ENCODE measurements at regions not wholly inside any gene's neighbourhood (a gene's known extent, or its start where the extent isn't known, plus 50 kb on each side); places are given as distances from the start of the nearest gene placed in this dataset.
"Not testable (repeated sequence)": the region's sequence is repeated elsewhere in the genome, so short reads cannot be mapped to it uniquely, and the experiment has no call there.

DNA sequence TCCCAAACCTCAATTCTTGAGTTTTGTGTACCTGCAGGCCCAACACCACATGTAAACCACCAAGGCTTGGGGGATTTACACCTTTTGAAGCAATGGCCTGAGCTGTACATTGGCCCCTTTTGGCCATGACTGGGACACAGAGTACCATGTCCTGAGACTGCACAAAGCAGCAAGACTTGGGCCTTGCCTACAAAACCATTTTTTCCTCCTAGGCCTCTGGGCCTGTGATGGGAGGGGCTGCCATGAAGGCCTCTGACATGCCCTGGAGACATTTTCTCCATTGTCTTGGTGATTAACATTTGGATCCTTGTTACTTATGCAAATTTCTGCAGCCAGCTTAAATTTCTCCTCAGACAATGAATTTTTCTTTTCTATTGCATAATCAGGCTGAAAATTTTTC is 455.9 kb upstream of the NR3C2 start:
- CTCF ChIA-PET, POLR2A ChIA-PET: not testable (repeated sequence)

DNA sequence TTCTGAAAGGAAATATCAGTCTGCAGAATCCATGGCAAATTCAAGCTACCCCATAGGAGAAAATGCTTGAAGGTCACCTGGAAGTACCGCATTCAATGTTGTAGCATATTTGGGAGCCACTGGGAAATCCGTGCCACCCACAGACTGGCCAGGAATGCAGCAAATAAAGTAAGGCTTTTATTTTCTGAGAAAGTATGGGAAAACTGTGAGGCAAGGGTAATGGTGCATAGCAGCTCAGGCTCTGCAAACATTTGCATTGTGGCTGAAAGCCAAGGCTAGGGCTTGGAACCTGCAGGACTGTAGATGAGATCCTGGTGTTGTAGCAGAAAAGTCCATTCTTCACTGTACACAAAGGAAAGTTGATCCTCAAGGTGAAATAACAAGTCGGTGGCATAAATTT is 450.9 kb upstream of the NR3C2 start:
- CTCF ChIA-PET: no interaction called here
- POLR2A ChIA-PET: no interaction called here

DNA sequence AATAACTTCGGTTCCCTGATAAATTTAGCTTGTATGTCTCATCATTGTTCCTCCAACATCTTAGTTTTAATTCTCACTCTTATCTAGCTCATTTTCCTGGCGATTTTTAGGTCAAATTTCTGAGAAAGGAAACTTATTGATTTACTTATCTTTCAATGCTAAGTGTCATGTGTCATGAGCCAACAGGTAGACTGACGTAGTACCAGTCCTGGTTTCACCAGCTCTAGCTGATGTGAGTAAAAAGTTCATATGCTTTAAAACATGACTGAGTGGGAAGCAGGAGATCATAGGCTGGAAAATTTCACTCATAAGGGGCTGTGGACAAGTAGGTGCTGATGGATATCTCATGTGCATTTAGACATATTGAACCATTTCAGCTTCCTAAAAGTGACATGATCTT is 441.7 kb upstream of the NR3C2 start:
- ChIA-PET CTCF (no interaction called here), POLR2A (no interaction called here)

DNA sequence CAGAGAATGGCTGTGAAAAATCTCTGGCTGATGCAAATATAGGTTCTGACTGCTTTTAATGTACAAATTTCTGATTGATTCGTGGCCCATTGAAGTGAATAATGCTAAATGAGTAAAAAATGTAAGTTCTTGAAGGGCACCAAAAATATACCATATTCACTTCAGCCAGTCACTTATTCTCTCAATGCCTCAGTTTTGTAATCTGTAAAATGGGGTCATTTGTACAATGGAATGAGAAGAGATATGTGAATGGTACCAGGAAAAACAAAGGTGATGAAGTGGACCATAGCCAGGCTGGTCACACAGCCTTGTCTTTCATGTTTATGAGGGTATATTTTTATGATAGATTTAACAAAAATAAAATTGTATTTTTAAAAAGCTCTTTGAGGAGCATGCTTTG is 441.2 kb upstream of the NR3C2 start:
- POLR2A ChIA-PET: no interaction called here
- CTCF ChIA-PET: no interaction called here

DNA sequence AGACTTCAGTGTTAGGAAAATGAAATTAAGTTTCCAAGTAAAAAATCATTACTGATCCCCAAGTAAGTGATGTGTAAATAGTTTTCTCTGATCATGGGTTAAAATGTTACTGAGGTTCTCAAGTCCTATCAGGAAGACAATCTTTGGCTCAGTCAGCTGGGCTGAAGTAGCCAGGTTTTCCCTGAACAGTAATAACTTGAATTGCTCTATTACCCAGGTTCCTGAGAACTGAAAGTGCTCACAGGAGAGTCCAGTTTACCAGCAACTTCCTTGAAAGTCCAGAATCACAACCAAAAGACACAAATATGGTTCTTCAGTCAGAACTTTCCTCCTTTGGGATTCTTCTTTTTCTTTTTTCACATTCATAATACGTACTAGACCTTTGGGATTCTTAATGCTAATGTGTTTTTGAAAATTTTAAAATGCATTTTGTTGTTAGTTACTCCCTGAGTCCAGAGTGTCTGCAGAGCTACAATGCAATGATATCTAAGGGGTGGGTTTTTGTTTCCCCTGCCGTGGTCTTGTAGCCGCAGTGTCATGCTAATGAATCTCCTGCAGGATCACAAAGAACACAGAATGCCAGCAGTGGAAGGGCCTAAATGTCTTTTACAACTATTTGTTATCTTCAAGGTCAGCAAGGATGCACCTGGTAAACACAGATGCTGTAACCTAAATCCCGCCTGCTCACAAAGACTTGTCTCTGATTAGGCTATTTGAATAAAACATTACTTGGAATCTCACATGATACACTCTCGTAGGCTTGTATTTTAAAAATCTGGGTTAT is 439.8 kb upstream of the NR3C2 start:
- ChIA-PET CTCF (no interaction called here), POLR2A (no interaction called here)

DNA sequence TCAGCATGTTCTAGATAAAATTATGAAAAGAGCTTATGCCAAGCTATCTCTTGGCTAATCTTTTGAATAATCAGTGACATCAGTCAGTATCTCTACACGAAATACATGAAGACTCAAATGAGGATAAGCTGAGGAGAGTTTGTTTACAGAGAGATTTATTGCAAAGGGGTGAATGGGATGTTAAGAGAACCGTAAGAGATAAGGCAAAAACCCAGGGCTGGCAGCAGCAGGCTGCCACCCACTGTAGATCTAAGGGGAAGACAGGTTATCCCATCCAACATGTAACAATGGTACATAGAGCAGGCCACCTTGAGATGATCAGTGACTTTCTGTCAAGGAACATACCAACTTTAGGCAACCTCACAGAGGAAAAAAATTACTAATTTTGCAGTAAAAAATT is 432.1 kb upstream of the NR3C2 start:
- POLR2A ChIA-PET: no interaction called here
- CTCF ChIA-PET: interaction anchor here (0.6 to 0.7 kb wide), 2 partner anchors 775 to 909 kb away, joined by 3 to 4 read pairs; no protein-coding TSS in a partner anchor

DNA sequence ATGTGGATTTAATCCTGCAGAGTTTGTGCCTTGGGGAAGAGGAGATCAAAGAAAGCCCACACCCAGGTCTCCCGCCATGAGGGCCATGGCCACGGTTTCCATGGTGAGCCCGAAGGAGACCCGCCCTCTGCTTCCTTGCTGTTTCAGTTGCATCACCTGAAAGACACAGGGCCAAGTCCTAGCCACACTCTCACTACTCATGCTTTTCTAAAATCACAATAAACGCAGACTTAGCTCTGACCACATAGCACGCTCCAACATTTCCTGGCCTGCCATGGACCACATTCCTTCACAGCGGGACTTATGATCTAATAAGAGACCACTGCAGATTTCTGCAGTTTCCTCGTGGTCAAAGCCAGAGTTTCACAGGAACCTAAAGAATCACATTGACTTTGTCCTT is 426.0 kb upstream of the NR3C2 start:
- ChIA-PET CTCF (no interaction called here), POLR2A (no interaction called here)

DNA sequence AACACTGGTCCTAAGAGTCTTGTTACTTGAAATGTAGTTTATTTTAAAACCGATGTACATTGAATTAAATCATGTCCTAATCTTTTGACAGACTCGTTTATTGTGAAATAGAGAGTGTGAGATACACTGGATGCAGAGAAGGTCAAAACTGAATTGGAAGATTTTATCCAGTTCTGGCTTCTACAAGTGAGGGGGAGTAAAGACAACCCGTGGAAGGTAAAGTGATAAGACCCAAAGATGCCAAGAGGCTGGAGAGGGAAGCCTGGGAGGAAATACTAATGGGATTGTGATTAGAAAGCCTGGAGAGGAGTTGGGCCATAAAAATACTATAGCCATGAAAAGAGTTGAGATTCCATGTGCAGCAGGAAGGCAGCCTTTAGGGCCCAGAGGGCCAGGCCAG is 424.5 kb upstream of the NR3C2 start:
- ChIA-PET CTCF (no interaction called here), POLR2A (no interaction called here)

DNA sequence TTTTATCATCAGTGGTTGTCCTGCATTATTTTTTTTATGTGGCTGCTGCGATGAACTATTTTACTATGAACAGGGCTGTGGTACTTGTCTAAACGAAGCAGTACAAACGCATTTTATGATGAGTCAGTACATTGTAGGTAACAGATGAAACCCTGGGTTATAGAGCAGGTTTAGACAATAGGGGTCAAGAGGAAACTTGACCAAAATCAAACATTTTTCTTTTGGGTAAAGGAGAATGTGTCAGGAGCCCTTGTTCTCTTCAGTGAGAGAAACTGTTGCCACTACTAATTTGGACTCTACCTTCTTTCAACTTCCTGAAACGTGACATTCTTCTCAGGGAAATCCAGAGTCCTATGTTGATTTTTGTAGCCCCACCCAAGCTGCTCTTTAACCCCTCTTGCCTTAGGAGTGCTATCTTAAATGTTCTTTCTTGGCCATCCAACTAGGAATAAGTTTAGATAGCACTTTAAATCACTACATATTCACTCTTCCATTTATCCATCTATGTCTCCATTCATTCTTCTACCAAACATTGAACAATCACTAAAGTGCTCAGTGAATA is 415.8 kb upstream of the NR3C2 start:
- ChIA-PET CTCF (no interaction called here), POLR2A (no interaction called here)

DNA sequence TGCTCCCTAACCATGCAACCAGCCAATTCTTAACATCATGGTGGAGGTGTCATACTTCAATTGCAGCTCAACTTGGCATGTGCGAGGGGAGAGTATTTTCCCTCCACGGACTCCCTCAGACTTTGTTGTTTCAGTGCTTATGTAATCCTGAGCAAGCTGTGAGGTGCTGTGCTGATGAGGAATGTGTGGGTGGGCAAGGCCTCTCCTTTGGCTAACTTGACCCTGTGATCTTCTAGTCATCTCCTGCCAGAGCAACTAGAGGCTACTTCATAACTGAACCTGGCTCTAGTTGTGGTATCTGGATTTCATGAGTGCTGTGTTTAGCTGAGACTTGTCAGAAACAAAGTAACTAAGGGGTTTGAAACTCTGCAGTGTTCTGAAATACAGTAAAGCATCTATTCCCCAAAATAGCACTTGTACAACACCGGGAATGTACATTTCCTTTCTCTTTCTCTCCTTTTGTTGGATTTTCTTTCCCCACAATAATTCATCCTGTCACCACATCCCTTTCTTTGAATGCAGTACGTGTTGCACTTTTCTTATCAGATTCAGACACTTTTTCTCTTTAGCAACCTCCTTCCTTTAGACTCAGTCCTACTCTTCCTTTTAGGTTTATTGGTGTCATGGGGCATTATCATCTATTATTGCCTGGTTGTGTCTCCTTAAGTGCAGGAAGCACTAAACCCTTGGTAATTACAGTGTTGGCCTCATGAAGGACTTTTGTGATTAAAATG is 415.2 kb upstream of the NR3C2 start:
- POLR2A ChIA-PET: no interaction called here
- CTCF ChIA-PET: no interaction called here

DNA sequence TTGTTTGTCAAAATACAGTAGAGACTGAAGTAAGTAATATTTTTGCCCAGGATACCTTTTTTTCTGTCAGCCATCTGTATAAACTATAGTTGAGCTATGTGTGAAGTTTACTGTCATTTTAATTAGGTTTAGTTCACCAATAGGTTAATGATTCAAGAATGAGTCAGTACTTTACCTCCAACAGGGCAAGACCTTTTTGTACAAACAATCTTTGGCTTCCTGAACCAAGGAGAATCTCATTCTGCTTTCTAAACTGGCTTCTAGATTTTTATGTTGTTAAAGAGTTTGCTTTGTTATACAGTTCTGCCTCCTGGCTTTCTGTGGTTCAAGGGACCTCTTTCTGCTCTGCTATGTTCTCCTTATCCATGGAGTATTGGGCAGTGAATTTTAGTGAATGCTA is 412.0 kb upstream of the NR3C2 start:
- ChIA-PET CTCF (no interaction called here), POLR2A (no interaction called here)

DNA sequence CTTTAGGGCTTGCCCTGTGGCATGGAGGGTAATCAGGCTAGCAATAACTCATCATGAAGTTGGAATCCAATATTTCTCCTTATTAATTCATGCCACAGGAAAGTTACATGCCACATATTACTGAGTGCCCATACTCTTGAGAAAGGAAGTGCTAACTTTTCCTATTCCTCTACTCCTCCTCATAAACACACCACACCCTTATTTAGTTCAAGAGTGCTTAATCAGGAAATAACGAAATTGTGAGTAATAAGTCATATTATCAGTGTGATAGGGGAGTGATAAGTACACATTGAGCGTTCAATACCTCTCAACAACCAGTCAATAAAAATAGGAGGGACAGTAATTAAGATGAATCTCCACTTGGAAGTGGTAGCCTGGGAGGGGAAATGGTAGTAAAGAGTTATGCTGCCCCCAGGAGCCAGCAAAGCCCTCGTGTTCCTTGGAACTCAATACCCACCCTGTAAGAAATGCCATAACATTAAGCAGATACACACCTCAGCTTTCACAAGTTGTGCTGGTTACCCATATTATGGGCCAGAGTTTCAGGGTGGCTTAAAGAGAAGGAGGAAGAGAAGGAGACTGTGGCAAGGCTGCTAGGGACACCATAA is 410.0 kb upstream of the NR3C2 start:
- POLR2A ChIA-PET: no interaction called here
- CTCF ChIA-PET: no interaction called here

DNA sequence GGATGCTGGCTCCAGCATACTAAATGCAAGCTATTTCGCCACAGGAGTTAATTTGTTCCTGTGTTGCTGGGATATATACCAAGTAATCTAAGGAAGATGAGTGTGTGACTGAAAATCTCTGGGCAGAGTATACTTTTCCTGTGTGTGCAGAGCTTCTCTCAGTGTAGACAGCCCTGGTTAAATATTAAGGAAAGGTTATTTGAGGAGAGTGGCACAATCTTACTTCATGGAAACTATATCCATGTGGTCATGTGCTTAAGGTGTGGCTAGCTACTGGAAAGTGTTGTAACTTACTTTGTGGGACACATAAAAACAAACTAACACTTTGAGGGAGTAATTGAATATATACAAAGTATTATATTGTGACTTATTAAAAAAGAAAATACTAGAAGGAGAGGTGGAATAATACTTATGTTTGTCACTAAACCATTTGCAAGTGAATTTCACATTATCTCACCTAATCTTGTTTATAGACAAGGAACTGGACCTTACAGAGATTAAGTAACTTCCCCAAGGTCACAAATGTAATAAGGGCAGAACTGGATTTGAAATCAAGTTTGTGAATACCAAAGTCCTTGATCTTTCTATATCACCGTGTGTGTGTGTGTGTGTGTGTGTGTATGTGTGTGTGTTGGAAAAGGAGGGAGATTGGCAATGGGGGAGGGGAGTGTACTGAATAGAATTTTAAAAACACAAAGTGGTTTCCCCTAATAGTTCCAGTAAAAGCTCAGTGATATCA is 408.2 kb upstream of the NR3C2 start:
- CTCF ChIA-PET: no interaction called here
- POLR2A ChIA-PET: no interaction called here

DNA sequence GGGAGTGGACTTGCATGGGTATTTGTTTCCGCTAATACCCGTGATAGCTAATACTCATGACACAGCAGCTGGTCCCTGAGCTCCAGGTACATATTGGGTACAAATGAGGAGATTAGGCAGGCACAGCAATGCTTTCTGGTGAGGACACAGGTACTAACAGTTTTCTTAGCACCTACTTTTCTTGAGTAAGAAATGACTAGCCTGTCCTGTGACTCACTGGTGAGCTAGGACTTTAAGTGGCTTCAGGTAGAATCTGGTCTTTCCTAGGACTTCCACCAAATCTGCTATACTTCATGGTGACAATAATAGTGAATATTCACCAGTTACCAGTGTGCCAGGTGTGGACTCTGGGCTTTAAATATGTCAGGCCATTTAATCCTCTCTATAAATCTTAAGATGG is 407.4 kb upstream of the NR3C2 start:
- POLR2A ChIA-PET: no interaction called here
- CTCF ChIA-PET: no interaction called here

DNA sequence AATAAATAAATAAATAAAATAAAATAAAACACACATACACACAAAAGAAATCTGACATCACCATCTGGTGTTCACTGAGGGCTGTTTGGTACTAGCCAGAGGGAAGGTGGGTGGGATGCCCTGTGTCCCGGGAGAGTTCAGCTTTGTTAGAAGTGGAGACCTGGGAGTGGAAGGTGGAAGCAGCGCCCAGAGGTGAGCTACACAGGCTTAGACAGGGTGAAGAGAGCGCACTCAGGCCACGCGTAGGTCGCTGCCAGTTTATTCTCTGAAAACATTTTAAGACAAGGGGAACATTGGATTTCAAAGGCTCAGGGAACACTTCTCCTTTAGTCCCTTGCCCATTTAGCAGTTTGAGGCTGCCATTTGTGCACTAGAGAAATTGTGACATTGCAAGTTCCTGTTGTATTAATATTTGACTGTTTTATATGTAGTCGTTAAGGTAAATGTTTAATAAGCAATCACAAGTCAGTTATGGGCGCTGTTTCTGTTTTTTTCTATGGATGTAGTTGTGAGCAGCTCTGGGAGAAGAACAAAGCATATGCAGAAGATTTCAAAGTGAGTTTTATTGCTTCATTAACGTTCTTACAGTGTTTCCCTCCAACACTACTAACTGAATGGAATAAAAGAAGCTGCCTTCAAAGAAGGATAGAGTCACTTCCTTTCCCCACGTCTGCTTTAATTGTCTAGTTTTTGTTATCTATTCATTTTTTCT is 405.5 kb upstream of the NR3C2 start:
- POLR2A ChIA-PET: no interaction called here
- CTCF ChIA-PET: no interaction called here

DNA sequence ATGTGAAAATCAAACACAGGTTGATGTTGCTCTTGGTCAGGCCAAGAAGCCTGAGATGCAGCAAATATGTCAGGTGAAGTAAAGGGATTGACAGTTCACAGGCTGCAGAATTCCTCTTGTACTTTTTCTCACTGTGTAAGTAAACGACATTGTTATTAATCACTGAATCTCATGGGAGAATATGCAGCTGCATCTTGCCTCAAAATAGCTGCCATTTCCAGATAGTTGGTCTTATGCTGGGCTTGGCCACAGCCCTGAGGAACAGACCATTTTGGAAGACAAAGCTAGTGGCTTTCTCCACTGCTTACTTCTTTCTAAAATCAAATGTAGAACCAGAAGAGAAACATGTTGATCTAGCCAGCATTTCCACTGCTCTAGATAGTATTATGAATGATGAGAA is 403.4 kb upstream of the NR3C2 start:
- CTCF ChIA-PET: no interaction called here

DNA sequence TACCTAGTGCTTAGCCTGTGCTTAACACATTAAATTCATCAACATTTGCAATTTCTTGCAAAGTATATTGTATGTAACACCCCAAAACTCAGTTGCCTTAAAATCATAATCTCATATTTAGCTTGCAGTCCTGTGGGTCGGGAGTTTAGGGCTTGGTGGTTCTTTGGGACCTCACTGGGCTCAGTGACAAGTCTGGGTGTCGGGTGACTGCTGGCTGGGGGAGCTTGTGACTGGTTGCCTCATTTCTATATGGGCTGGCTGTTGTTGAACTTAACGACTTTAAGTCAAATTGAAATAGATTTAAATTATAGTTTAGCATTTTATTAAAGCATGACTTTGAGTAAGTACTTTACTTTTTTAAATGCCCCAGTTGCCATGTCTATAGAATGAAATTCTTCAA is 401.4 kb upstream of the NR3C2 start:
- ChIA-PET POLR2A (no interaction called here), CTCF (no interaction called here)

More for the DNA sequence above, 403.4 kb upstream of the NR3C2 start:
- POLR2A ChIA-PET: no interaction called here

DNA sequence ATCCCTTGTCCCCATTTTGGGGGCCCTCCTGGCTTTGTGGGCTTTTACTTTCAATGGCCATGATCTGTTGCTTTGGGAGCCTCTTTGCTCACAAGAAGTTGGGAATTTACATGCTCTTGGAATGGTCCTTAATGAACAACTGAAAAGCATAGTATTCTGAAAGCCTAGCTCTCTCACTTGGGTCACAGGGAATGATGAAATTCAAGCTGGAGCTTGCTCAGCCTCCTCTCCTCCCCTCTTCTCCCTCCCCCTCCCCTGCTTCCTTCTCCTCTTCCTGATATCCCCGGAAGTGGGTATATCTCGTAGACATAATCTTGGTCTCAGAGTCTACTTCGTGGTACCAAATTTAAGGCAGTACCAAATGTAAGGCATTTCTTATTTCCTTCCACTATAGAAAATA is 400.6 kb upstream of the NR3C2 start:
- ChIA-PET CTCF (no interaction called here), POLR2A (no interaction called here)

DNA sequence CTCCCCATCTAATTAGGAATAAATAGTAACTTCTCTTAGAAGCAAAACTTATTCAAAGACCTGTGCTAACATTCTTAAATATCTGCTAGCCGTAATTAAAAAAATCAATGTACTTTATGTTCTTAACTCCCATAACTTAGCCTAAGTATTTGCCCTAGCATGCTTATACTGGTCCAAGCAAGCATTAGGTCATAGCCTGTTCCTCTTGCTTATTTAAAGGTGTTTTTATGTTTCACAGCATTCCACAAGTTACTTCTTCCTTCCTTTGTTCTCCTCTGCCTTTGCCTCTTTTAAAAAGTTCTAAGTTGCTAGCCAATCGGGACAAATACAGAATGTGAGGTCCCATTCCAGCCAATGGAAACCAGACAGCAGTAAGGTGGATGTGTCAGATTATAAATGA is 395.4 kb upstream of the NR3C2 start:
- POLR2A ChIA-PET, CTCF ChIA-PET: not testable (repeated sequence)
